Thyroid gland (tissue), 4 donors: ENCODE measurements at regions not wholly inside any gene's neighbourhood (a gene's known extent, or its start where the extent isn't known, plus 50 kb on each side); places are given as distances from the start of the nearest gene placed in this dataset.

Experiments
- CTCF ChIP-seq, 6 experiments: fragments of 200-600 bp in 3 of 6; fragments of 450-650 bp in 3 of 6; sonication (generic) in 3 of 6; IDR thresholded peaks; one replicate each; pipeline ENCODE4 v1.5.1; 2016 to 2019; ENCODE audit warnings: antibody characterized with exemption in 6 of 6, mild to moderate bottlenecking in 2 of 6, inconsistent platforms in 1 of 6, moderate library complexity in 1 of 6
- POLR2A ChIP-seq, 2 donors: fragments of 450-650 bp; IDR thresholded peaks; one replicate each; pipeline ENCODE4 v1.6.1; 2017; ENCODE audit warnings: antibody characterized with exemption in 2 of 2, mild to moderate bottlenecking in 2 of 2, moderate library complexity in 1 of 2

- TF ChIP-seq CTCF (IDR thresholded peaks at IDR 0.05), result no peak
- no peak for TF ChIP-seq POLR2A (IDR thresholded peaks at IDR 0.05)
These were observed 479.8 kb downstream of the DNAH5 start for GRCh38 chr5:13464532-13465193.
